Glomerular endothelial cell (primary cell): ENCODE measurements at regions not wholly inside any gene's neighbourhood (a gene's known extent, or its start where the extent isn't known, plus 50 kb on each side); places are given as distances from the start of the nearest gene placed in this dataset.
"Not testable (repeated sequence)": the region's sequence is repeated elsewhere in the genome, so short reads cannot be mapped to it uniquely, and the experiment has no call there.

Source experiments
- DNase-seq: peaks from one replicate; pipeline ENCODE4 v3.0.0-alpha.2; 2011; ENCODE audit warnings: low read depth, low spot score; ENCODE audit errors: extremely low read depth

GRCh38 chr1:149695066-149695465, 87.4 kb upstream of the FCGR1A start:
- DNase-seq: not testable (repeated sequence)

GRCh38 chr1:149700220-149700619, 82.3 kb upstream of the FCGR1A start:
- DNase-seq: not testable (repeated sequence)

- DNase-seq: not testable (repeated sequence)
Observed at GRCh38 chr1:149700677-149701567, 81.6 kb upstream of the FCGR1A start.

- DNase-seq: peak; percentile 76
Observed at GRCh38 chr1:149708192-149708853, 74.2 kb upstream of the FCGR1A start.

GRCh38 chr1:149711651-149712050, 70.8 kb upstream of the FCGR1A start:
- not testable (repeated sequence) for DNase-seq

GRCh38 chr1:149712154-149712927, 70.2 kb upstream of the FCGR1A start:
- peak; percentile 58 for DNase-seq

GRCh38 chr1:149713513-149713912, 69.0 kb upstream of the FCGR1A start:
- not testable (repeated sequence) for DNase-seq

- DNase-seq: not testable (repeated sequence)
Observed at GRCh38 chr1:149713952-149714351, 68.5 kb upstream of the FCGR1A start.

- not testable (repeated sequence) for DNase-seq
Observed at GRCh38 chr1:149724618-149725302, 57.7 kb upstream of the FCGR1A start.

- not testable (repeated sequence) for DNase-seq
Observed at GRCh38 chr1:149726688-149727087, 55.8 kb upstream of the FCGR1A start.

- DNase-seq: not testable (repeated sequence)
Observed at GRCh38 chr1:149728598-149728997, 53.9 kb upstream of the FCGR1A start.
